ENCODE measurements at regions not wholly inside any gene's neighbourhood (a gene's known extent, or its start where the extent isn't known, plus 50 kb on each side); places are given as distances from the start of the nearest gene placed in this dataset.

DNA sequence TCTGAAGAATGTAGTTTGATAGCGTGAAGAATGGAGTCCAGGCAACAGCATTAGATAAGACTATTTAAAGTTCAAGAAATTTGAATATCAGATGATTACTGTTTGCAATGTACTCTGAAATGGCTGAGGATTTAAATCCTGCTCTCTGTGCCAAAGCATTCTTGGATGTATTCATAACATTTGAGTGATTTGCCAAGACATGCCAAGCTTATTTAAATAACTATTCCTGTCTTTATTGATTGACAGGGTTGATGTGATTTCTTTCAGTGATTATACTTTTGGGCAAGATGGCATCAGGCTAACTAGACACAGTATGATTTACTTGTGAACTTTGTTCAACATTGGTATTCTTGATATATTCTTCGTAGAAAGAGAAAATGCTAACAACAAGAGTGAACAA, 168.7 kb downstream of the GNAI1 start:
- TF ChIP-seq POLR2A (IDR thresholded peaks at IDR 0.05; ENCODE audit: low read length) (no peak), GATA1 (IDR thresholded peaks at IDR 0.05; ENCODE audit: low read depth, low read length) (no peak)

All from erythroblast (primary cell).